Thyroid gland (tissue), 4 donors: ENCODE measurements at regions not wholly inside any gene's neighbourhood (a gene's known extent, or its start where the extent isn't known, plus 50 kb on each side); places are given as distances from the start of the nearest gene placed in this dataset.

ENCODE experiments used
- POLR2A ChIP-seq, 2 donors: fragments of 450-650 bp; IDR thresholded peaks; one replicate each; pipeline ENCODE4 v1.6.1; 2017; ENCODE audit warnings: antibody characterized with exemption in 2 of 2, mild to moderate bottlenecking in 2 of 2, moderate library complexity in 1 of 2
- TF ChIP-seq, protein P1 (sequence below), 6 experiments: fragments of 200-600 bp in 3 of 6; fragments of 450-650 bp in 3 of 6; sonication (generic) in 3 of 6; IDR thresholded peaks; one replicate each; pipeline ENCODE4 v1.5.1; 2016 to 2019; ENCODE audit warnings: antibody characterized with exemption in 6 of 6, mild to moderate bottlenecking in 2 of 6, inconsistent platforms in 1 of 6, moderate library complexity in 1 of 6

DNA sequence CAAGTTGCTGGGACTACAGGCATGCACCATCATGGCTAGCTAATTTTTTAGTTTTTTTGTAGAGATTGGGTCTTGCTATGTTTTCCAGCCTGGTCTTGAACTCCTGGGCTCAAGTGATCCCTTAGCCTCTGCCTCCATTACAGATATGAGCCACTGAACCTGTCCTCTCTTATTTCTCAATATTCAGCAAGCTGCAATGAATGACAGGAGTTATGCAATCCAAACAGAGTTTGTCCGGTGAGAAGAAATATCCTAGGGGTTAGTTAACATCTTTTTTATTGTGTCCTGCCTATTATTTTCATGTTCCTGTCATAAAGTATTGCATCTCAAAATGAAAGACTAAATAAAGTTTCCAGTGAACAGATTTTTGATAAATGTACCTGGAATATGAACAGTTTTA lies 1161.4 kb downstream of the OTOL1 start:
- TF ChIP-seq, protein P1, sequence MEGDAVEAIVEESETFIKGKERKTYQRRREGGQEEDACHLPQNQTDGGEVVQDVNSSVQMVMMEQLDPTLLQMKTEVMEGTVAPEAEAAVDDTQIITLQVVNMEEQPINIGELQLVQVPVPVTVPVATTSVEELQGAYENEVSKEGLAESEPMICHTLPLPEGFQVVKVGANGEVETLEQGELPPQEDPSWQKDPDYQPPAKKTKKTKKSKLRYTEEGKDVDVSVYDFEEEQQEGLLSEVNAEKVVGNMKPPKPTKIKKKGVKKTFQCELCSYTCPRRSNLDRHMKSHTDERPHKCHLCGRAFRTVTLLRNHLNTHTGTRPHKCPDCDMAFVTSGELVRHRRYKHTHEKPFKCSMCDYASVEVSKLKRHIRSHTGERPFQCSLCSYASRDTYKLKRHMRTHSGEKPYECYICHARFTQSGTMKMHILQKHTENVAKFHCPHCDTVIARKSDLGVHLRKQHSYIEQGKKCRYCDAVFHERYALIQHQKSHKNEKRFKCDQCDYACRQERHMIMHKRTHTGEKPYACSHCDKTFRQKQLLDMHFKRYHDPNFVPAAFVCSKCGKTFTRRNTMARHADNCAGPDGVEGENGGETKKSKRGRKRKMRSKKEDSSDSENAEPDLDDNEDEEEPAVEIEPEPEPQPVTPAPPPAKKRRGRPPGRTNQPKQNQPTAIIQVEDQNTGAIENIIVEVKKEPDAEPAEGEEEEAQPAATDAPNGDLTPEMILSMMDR (IDR thresholded peaks at IDR 0.05): no peak
- TF ChIP-seq POLR2A (IDR thresholded peaks at IDR 0.05): no peak
